Activated T-helper 1 cell treated with Interleukin-2 at 50 U/mL for 16 hours (primary cell): ENCODE measurements at regions not wholly inside any gene's neighbourhood (a gene's known extent, or its start where the extent isn't known, plus 50 kb on each side); places are given as distances from the start of the nearest gene placed in this dataset.

Experiments used
- DNase-seq: peaks from one replicate; pipeline ENCODE4 v3.0.0-alpha.2; 2020; ENCODE audit warnings: low read depth

DNA sequence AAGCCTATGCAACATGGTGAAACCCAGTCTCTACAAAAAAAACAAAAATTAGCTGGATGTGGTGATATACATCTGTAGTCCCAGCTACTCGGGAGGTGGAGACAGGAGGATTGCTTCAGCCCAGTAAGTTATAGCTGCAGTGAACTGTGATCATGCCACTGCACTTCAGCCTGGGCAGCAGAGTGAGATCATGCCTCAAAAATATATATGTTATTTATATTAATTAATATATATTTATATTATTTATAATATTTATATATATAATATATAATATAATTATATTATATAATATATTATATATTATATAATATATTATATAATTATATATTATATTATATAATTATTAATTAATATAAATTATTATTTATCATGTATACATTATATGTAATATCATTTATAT is 1158.4 kb upstream of the AUTS2 start:
- DNase-seq = no peak

- no peak for DNase-seq
Observed at GRCh38 chr7:68440866-68441265, 1157.4 kb upstream of the AUTS2 start.

- DNase-seq = no peak
Observed at GRCh38 chr7:68441645-68442044, 1156.6 kb upstream of the AUTS2 start.

DNA sequence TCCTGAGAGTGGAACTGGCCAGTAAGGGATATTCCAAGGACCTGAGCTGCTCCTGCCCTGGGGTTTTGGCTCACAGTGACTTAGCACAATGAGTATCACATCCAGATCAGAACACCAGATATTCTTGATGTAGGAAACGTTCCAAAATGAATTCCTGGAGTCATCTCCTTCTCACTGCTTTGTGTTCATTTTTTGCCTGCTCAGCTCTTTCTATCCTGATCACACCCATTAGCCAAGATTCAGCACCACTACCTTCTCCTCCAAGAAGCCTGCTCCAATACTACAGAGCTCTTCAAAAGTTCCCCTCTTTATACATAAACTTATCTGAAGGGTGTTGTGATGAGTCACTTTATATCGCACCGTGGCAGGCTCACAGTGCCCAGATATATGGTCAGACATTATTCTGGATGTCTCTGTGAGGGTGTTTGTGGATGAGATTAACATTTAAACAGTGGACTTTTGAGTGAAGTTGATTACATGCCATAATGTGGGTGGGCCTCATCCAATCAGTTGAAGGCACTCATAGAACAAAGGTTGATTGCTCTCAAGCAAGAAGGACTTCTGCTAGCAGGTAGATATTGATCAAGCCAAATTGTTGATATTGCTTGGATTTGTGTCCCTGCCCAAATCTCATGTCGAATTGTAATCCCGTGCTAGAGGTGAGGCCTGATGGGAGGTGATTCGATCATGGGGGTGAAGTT is 1155.2 kb upstream of the AUTS2 start:
- no peak for DNase-seq

DNA sequence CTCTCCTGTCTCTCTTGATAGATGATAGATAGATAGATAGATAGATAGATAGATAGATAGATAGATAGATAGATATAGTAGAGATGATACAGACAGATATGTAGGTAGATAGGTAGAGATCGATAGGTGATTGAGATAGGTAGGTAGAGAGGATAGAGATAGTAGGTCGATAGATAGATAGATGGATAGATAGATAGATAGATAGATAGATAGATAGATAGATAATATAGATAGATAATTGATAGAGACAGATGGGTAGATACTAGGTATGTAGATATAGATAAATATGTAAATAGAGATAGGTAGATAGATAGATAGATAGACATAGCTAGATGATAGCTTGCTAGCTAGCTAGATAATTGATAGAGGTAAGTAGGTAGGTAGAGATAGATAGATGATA is 1154.2 kb upstream of the AUTS2 start:
- DNase-seq = no peak

- no peak for DNase-seq
Observed at GRCh38 chr7:68444956-68445355, 1153.3 kb upstream of the AUTS2 start.

GRCh38 chr7:68446183-68446582 is 1152.1 kb upstream of the AUTS2 start:
- no peak for DNase-seq

DNA sequence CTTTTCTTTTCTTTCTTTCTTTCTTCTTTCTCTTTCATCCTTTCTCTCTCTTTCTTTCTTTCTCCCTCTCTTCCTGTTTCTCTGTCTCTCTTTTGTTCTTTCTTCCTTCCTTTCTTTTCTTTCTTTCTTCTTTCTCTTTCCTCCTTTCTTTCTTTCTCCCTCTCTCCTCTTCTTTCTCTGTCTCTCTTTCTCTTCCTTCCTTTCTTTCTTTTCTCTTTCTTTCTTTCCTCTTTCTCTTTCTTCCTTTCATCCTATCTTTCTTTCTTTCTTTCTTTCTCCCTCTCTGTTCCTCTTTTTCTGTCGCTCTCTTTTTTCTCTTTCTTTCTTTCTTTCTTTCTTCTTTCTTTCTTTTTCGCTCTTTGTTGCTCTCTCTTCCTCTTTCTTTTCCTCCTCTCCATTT is 1149.2 kb upstream of the AUTS2 start:
- DNase-seq = no peak

GRCh38 chr7:68449816-68450215 is 1148.5 kb upstream of the AUTS2 start:
- no peak for DNase-seq

GRCh38 chr7:68454931-68455330 is 1143.3 kb upstream of the AUTS2 start:
- no peak for DNase-seq

GRCh38 chr7:68456469-68456868 is 1141.8 kb upstream of the AUTS2 start:
- DNase-seq = no peak

GRCh38 chr7:68457481-68457880 is 1140.8 kb upstream of the AUTS2 start:
- no peak for DNase-seq

DNA sequence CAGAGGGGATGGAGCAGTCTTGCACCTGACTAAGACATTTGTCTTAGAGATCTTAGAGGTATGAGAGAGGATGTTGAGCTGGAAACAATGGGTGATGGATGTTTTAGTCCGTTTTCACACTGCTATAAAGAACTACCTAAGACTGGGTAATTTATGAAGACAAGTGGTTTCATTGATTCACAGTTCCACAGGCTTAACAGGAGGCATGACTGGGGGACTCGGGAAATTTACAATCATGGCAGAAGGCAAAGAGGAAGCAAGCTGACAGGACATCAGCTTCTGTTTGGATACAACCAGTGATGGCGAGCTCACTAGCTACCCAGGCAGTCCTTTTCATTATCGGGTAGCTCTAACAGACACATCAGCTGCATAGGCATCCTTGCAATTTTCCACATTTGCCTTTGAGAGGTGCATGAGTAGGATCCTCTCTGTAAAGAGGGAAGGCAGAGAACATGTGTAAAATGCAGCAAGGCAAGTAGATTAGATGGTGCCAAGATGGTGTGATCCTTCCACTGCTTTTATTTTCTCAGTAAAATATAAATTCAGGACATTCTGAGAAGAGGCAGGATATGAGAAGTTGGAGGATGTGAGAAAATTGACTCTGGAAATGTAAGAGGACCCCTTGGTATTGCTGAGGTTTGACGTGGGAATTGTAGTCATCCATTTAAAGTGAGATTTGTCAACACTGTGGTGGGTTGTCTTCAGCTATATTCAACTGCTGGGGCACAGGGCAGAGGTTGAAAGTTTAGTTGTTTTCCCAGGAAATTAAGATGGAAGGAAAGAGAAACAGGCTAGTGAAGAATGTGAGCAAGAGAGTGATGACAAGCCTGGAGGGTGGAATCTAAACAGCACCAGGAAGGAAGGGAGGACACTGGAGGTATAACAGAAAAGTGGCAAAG is 1140.0 kb upstream of the AUTS2 start:
- no peak for DNase-seq

DNA sequence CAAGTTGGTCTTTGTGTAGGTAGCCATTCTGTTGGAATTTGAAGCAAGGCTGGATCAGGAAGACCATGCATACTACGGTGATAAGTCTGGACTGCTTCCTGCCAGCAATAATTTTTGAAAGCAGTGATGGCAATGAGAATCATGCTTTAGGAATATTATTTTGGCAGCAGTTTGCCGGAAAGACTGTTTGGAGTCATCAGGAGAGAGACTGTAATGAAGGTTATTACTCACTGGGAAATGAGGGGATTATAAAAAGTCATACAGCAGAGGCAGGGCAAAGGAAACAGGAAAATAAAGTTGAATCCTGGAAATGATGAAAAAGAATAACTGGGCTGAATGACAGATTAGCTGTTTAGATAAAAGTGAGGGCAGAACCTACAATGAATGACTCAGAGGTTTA is 1136.8 kb upstream of the AUTS2 start:
- no peak for DNase-seq

DNA sequence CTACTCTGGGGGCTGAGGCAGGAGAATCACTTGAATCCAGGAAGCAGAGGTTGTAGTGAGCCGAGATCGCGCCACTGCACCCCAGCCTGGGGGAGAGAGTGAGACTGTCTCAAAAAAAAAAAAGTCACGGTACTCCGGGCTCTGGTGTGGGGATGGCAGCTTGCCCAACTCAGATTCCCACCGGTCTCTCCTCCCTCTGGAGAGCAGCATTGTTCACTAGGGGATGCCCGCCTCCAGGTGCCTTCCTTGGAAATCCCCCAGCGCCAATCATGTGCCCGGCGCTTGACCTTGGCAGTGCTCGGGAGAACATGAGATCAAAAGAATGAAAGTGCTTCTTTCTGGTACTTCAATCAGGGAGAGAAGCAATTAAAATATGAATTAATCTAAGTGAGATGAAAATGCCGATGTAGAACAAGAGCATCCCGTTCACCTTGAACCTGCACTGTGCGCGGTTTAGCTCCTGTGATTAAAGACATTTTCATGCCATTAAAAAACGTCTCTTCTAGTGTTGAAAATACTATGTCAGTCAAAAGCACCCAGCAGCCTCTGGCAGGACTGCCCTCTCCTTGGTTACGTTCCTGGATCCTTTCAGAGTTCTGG is 1127.3 kb upstream of the AUTS2 start:
- no peak for DNase-seq

DNA sequence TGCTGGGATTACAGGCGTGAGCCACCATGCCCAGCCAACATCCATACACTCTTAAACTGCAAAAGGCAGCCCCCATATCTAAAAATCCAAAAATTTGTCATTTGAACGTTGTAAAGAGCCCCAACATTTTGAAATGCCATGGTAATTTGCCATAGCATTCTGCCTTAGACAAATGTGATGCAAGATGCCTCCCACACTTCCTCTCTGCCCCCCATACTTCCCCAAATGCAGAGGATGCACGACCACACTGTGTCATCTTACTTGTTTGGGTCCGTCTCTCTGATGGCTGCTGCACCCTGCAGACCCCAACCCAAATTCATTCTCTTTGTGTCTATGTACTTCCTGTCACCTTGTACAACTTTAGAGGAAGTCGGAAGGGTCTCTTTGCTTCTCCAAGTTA is 1125.6 kb upstream of the AUTS2 start:
- no peak for DNase-seq

DNA sequence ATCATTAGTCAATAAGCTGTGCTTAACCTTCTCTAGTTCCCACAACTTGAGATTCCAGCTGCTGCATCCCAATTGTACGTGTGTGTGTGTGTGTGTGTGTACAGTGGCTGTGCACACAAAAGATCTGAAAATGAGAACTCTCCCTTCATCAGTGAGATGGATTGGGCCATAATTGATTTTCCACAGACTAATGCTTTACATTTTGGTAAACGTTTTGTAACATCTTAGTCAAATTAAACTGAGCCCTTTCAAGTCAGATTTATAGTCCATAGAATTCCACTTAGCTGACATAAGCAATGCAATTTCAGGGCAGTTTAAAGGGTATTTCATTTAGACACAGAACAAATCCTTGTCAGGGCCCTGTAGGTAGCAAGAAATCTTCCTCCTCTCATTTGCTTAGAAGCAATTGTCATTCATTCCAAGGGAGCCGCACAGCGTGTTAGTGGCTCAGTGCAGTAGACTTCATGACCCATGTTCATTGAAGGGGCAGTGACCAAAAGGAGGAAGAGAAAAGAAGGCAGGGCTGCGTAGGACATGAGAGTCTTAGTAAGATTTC is 1123.5 kb upstream of the AUTS2 start:
- no peak for DNase-seq

DNA sequence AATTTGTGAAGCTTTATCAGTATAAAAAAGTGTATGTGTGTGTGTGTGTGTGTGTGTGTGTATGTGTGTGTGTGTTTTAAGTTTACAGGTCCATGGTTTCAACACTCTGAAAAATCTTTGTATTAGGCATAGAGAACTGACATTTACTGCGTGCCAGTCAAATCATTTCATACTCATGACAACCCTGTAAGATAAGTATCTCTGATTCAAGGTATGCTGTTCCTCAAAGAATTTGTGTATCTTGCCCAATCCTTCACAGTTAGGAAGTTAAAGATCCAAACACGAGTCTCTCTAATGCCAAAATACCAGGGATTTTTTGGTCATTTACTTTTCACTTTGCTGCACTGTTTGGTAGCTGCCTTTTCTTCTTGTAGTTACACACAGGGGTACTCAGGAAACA is 1121.3 kb upstream of the AUTS2 start:
- no peak for DNase-seq

GRCh38 chr7:68478326-68478725 is 1119.9 kb upstream of the AUTS2 start:
- DNase-seq = no peak

GRCh38 chr7:68482800-68483199 is 1115.5 kb upstream of the AUTS2 start:
- DNase-seq = no peak

- no peak for DNase-seq
Observed at GRCh38 chr7:68484731-68485130, 1113.5 kb upstream of the AUTS2 start.

- DNase-seq = no peak
Observed at GRCh38 chr7:68485253-68485917, 1112.9 kb upstream of the AUTS2 start.
